ENCODE measurements at regions not wholly inside any gene's neighbourhood (a gene's known extent, or its start where the extent isn't known, plus 50 kb on each side); places are given as distances from the start of the nearest gene placed in this dataset.

DNA sequence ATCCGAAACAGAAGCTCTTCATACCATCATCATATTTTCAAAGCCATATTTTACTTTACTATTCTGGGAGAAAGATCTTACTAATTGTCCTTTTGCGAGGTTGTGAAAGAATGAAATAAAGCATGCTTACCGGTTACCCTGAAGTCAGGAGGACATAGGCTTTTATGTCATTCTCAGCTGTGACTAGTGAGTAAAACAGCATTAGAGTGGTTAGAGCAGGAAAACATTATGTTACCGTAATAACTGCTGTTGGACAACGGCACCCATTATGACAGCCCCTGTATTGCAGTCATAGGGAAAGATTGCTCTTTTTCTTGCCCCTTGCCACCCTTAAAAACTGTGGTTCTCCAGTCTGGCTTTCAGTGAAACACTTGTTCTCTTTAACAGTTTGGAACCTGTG, 1035.7 kb downstream of the ZPLD1 start:
- Histone ChIP-seq H3K79me2 (no peaks in the 10 kb centered on the region), H3K9me2 (replicated peaks; ENCODE audit: insufficient read depth) (no peaks in the 10 kb centered on the region), H3K4me3 (no peak overlapping the region), H3K27ac (no peak overlapping the region), H3K36me3 (replicated peaks; ENCODE audit: insufficient read depth, low read depth) (no peaks in the 10 kb centered on the region), H4K20me1 (ENCODE audit: insufficient read depth, poor library complexity, severe bottlenecking) (no peaks in the 10 kb centered on the region), H3K4me1 (ENCODE audit: insufficient read depth) (no peaks in the 10 kb centered on the region), H3K9me3 (ENCODE audit: low read depth) (no peaks in the 10 kb centered on the region), H3K27me3 (no peaks in the 10 kb centered on the region), H3K4me2 (no peak overlapping the region), H2AFZ (no peak overlapping the region)
- DNase-seq (ENCODE audit: low spot score), result no peak
- 78% methylated on average over 5 of the region's 5 CpGs for WGBS (ENCODE audit: low lambda C conversion rate, missing lambda C conversion rate)
- TF ChIP-seq EZH2phosphoT487 (IDR thresholded peaks at IDR 0.05; ENCODE audit: low read depth, severe bottlenecking, unreplicated experiment) (no peak), EZH2 (IDR thresholded peaks at IDR 0.05; ENCODE audit: borderline replicate concordance) (no peak)
- TF ChIP-seq, protein P1, sequence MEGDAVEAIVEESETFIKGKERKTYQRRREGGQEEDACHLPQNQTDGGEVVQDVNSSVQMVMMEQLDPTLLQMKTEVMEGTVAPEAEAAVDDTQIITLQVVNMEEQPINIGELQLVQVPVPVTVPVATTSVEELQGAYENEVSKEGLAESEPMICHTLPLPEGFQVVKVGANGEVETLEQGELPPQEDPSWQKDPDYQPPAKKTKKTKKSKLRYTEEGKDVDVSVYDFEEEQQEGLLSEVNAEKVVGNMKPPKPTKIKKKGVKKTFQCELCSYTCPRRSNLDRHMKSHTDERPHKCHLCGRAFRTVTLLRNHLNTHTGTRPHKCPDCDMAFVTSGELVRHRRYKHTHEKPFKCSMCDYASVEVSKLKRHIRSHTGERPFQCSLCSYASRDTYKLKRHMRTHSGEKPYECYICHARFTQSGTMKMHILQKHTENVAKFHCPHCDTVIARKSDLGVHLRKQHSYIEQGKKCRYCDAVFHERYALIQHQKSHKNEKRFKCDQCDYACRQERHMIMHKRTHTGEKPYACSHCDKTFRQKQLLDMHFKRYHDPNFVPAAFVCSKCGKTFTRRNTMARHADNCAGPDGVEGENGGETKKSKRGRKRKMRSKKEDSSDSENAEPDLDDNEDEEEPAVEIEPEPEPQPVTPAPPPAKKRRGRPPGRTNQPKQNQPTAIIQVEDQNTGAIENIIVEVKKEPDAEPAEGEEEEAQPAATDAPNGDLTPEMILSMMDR (IDR thresholded peaks at IDR 0.05; ENCODE audit: poor library complexity), result no peak

DNA sequence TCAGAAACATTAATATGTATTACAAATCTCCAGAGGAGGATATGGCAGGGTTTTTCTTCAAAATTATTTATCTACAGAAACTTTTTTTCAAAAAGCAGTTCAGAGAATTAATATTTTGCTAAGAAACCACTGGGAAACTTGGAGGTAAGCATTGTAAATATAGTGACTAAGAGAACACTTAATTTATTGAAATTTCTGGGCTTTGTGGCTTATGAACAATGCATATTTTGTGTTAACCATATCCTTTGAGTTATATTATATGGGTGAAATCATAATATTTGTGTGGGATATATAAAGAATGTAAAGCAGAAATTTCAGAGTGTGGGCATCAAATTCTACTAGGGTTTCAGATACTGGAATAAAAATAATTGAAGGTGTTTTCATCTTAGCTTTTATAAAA, 1059.2 kb downstream of the ZPLD1 start:
- no peak overlapping the region for H3K4me2 ChIP-seq
- no peaks in the 10 kb centered on the region for H3K4me1 ChIP-seq (ENCODE audit: insufficient read depth)
- H3K27ac ChIP-seq, result no peak overlapping the region
- TF ChIP-seq, protein P1 (IDR thresholded peaks at IDR 0.05; ENCODE audit: poor library complexity), result no peak
- TF ChIP-seq EZH2phosphoT487 (IDR thresholded peaks at IDR 0.05; ENCODE audit: low read depth, severe bottlenecking, unreplicated experiment) (no peak), EZH2 (IDR thresholded peaks at IDR 0.05; ENCODE audit: borderline replicate concordance) (no peak)
- no peaks in the 10 kb centered on the region for H3K9me3 ChIP-seq (ENCODE audit: low read depth)
- no peak overlapping the region for H3K4me3 ChIP-seq
- DNase-seq (ENCODE audit: low spot score), result no peak
- no peak overlapping the region for H2AFZ ChIP-seq
- no peaks in the 10 kb centered on the region for H4K20me1 ChIP-seq (ENCODE audit: insufficient read depth, poor library complexity, severe bottlenecking)
- no peaks in the 10 kb centered on the region for H3K36me3 ChIP-seq (replicated peaks; ENCODE audit: insufficient read depth, low read depth)
- H3K79me2 ChIP-seq, result no peaks in the 10 kb centered on the region
- no peaks in the 10 kb centered on the region for H3K9me2 ChIP-seq (replicated peaks; ENCODE audit: insufficient read depth)
- H3K27me3 ChIP-seq, result no peaks in the 10 kb centered on the region

DNA sequence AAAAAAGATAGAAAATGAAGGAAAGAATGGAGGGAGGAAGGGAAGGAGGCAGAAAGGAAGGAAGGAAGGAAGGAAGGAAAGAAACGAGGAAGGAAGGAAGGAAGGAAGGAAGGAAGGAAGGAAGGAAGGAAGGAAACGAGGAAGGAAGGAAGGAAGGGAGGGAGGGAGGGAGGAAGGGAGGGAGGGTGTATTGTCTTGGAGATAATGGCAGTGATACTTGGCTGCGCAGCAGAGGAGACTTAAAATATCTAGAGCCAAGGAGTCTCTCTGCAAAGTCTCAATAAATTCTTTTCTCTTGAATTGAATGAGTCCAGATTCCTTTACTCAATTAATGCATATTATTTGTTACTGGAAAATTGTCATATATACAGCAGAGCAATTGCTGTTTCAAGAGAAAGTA, 1059.7 kb downstream of the ZPLD1 start:
- Histone ChIP-seq H4K20me1 (ENCODE audit: insufficient read depth, poor library complexity, severe bottlenecking) (no peaks in the 10 kb centered on the region), H3K9me3 (ENCODE audit: low read depth) (no peaks in the 10 kb centered on the region), H3K79me2 (no peaks in the 10 kb centered on the region), H3K4me1 (ENCODE audit: insufficient read depth) (no peaks in the 10 kb centered on the region), H3K27me3 (no peaks in the 10 kb centered on the region), H3K27ac (no peak overlapping the region), H3K4me2 (no peak overlapping the region), H2AFZ (no peak overlapping the region), H3K36me3 (replicated peaks; ENCODE audit: insufficient read depth, low read depth) (no peaks in the 10 kb centered on the region), H3K4me3 (no peak overlapping the region), H3K9me2 (replicated peaks; ENCODE audit: insufficient read depth) (no peaks in the 10 kb centered on the region)
- TF ChIP-seq, protein P1 (IDR thresholded peaks at IDR 0.05; ENCODE audit: poor library complexity), result no peak
- no peak for TF ChIP-seq EZH2 (IDR thresholded peaks at IDR 0.05; ENCODE audit: borderline replicate concordance)
- TF ChIP-seq EZH2phosphoT487 (IDR thresholded peaks at IDR 0.05; ENCODE audit: low read depth, severe bottlenecking, unreplicated experiment), result no peak
- DNase-seq (ENCODE audit: low spot score), result no peak
- 44% methylated on average over 2 of the region's 3 CpGs for WGBS (ENCODE audit: low lambda C conversion rate, missing lambda C conversion rate)

GRCh38 chr3:103495186-103495585, 1060.4 kb downstream of the ZPLD1 start:
- no peaks in the 10 kb centered on the region for H3K27me3 ChIP-seq
- H4K20me1 ChIP-seq (ENCODE audit: insufficient read depth, poor library complexity, severe bottlenecking), result no peaks in the 10 kb centered on the region
- H3K9me2 ChIP-seq (replicated peaks; ENCODE audit: insufficient read depth), result no peaks in the 10 kb centered on the region
- no peak overlapping the region for H3K4me2 ChIP-seq
- no peaks in the 10 kb centered on the region for H3K36me3 ChIP-seq (replicated peaks; ENCODE audit: insufficient read depth, low read depth)
- no peak overlapping the region for H3K4me3 ChIP-seq
- TF ChIP-seq EZH2phosphoT487 (IDR thresholded peaks at IDR 0.05; ENCODE audit: low read depth, severe bottlenecking, unreplicated experiment), result no peak
- TF ChIP-seq, protein P1 (IDR thresholded peaks at IDR 0.05; ENCODE audit: poor library complexity), result no peak
- TF ChIP-seq EZH2 (IDR thresholded peaks at IDR 0.05; ENCODE audit: borderline replicate concordance), result no peak
- H3K4me1 ChIP-seq (ENCODE audit: insufficient read depth), result no peaks in the 10 kb centered on the region
- no peaks in the 10 kb centered on the region for H3K9me3 ChIP-seq (ENCODE audit: low read depth)
- H3K27ac ChIP-seq, result no peak overlapping the region
- H3K79me2 ChIP-seq, result no peaks in the 10 kb centered on the region
- DNase-seq (ENCODE audit: low spot score), result no peak
- no peak overlapping the region for H2AFZ ChIP-seq
- WGBS (ENCODE audit: low lambda C conversion rate, missing lambda C conversion rate), result 91% methylated on average over 2 of the region's 2 CpGs
